HCT116 (cell line): ENCODE measurements at regions not wholly inside any gene's neighbourhood (a gene's known extent, or its start where the extent isn't known, plus 50 kb on each side); places are given as distances from the start of the nearest gene placed in this dataset.

ENCODE experiments used
- ATAC-seq: fragments of 200-7000 bp; cut with Tn5 transposase; 2 replicates; pipeline ENCODE4 v1.9.1; 2020; ENCODE audit warnings: mild to moderate bottlenecking, moderate library complexity
- BruUV-seq: library from RNA; stranded (reverse); fragments of 400-500 nt; replicated peaks from 2 replicates; lab custom pipeline; 2021; lab: Mats Ljungman, UMichigan
- CTCF ChIA-PET: fragments of 300-600 bp; sonication (Branson Sonifier 250); formaldehyde crosslinking; loops from one replicate; lab custom pipeline; 2021; ENCODE audit warnings: antibody characterized with exemption; lab: Charles Lee
- POLR2A ChIA-PET: fragments of 300-600, 350-600 bp; sonication (Branson Sonifier 250); formaldehyde crosslinking; loops from one replicate; lab custom pipeline; 2021; ENCODE audit warnings: antibody characterized with exemption; lab: Charles Lee
- RAD21 ChIA-PET, 2 experiments: fragments of 300-600 bp; sonication (Branson Sonifier 250); formaldehyde crosslinking; loops; one replicate each; lab custom pipeline; 2023; ENCODE audit warnings: low total read pairs in 2 of 2; ENCODE audit not compliant: uncharacterized antibody in 2 of 2, unreplicated experiment in 2 of 2, low non-redundant PET in 1 of 2; lab: Charles Lee
- DNase-seq: peaks from one replicate; pipeline ENCODE4 v3.0.0-alpha.2; 2010; ENCODE audit warnings: low read depth, low spot score
- H2AFZ ChIP-seq: fragments of 200-600 bp; shearing (Covaris generic), sonication (generic); 2 replicates; pipeline ENCODE4 v1.6.1; 2017; ENCODE audit warnings: low read depth, mixed run types, mixed read lengths, antibody characterized with exemption, low read length; ENCODE audit not compliant: poor library complexity, severe bottlenecking
- H3K27ac ChIP-seq: 2 replicates; pipeline ENCODE4 v1.5.1; 2012; ENCODE audit warnings: low read depth, low read length
- H3K27me3 ChIP-seq: fragments of 200-600 bp; sonication (generic); 2 replicates; pipeline ENCODE4 v1.6.1; 2016; ENCODE audit warnings: mixed run types, low read length, mixed read lengths; ENCODE audit not compliant: insufficient read depth
- H3K36me3 ChIP-seq, 2 experiments: fragments of 200-500 bp in 1 of 2; fragments of 200-600 bp in 1 of 2; sonication (Bioruptor generic) in 1 of 2; sonication (generic) in 1 of 2; 2 replicates each; pipeline versions ENCODE4 v1.5.1 to v1.6.1; 2014 to 2016; ENCODE audit warnings: low read length in 2 of 2, inconsistent platforms in 1 of 2, mixed read lengths in 1 of 2, mixed run types in 1 of 2; ENCODE audit not compliant: insufficient read depth in 2 of 2, control insufficient read depth in 1 of 2
- H3K4me1 ChIP-seq, 2 experiments: fragments of 200-600 bp in 1 of 2; sonication (generic) in 1 of 2; 2 replicates each; pipeline versions ENCODE4 v1.5.1 to v1.6.1; 2012 to 2017; ENCODE audit warnings: low read length in 2 of 2, inconsistent platforms in 1 of 2, mild to moderate bottlenecking in 1 of 2, mixed read lengths in 1 of 2, mixed run types in 1 of 2, moderate library complexity in 1 of 2; ENCODE audit not compliant: insufficient read depth in 2 of 2, control insufficient read depth in 1 of 2
- H3K4me2 ChIP-seq: fragments of 200-600 bp; sonication (generic); 2 replicates; pipeline ENCODE4 v1.6.1; 2017; ENCODE audit warnings: mixed run types, low read length, mixed read lengths
- H3K4me3 ChIP-seq, 2 experiments: fragments of 200-600 bp in 1 of 2; sonication (generic) in 1 of 2; replicated peaks in 1 of 2; 2 replicates each; pipeline ENCODE4 v1.5.1; 2011 to 2016; ENCODE audit warnings: low read length in 2 of 2, control low read depth in 1 of 2, low read depth in 1 of 2, mild to moderate bottlenecking in 1 of 2, mixed read lengths in 1 of 2, mixed run types in 1 of 2
- H3K79me2 ChIP-seq: fragments of 200-600 bp; sonication (generic); 2 replicates; pipeline ENCODE4 v1.6.1; 2017; ENCODE audit warnings: mild to moderate bottlenecking, mixed run types, low read length, moderate library complexity, mixed read lengths; ENCODE audit not compliant: insufficient read depth
- H3K9ac ChIP-seq: fragments of 200-600 bp; sonication (generic); 2 replicates; pipeline ENCODE4 v1.6.1; 2016; ENCODE audit warnings: low read length, mixed read lengths
- H3K9me2 ChIP-seq: fragments of 200-600 bp; sonication (generic), shearing (Covaris generic); 2 replicates; pipeline ENCODE4 v1.6.1; 2017; ENCODE audit warnings: mixed run types, mild to moderate bottlenecking, moderate library complexity; ENCODE audit not compliant: insufficient read depth
- H3K9me3 ChIP-seq, 2 experiments: fragments of 200-500 bp in 1 of 2; fragments of 200-600 bp in 1 of 2; sonication (Bioruptor generic) in 1 of 2; sonication (generic) in 1 of 2; 2 replicates each; pipeline ENCODE4 v1.6.1; 2014 to 2017; ENCODE audit warnings: low read length in 2 of 2, mixed read lengths in 2 of 2, inconsistent platforms in 1 of 2, low read depth in 1 of 2, mild to moderate bottlenecking in 1 of 2, mixed run types in 1 of 2, moderate library complexity in 1 of 2; ENCODE audit not compliant: control insufficient read depth in 1 of 2, insufficient read depth in 1 of 2
- H4K20me1 ChIP-seq: fragments of 200-600 bp; sonication (generic), shearing (Covaris generic); 2 replicates; pipeline ENCODE4 v1.6.1; 2017; ENCODE audit warnings: mixed run types, mild to moderate bottlenecking, moderate library complexity; ENCODE audit not compliant: insufficient read depth
- ATF3 ChIP-seq: IDR thresholded peaks from 2 replicates; pipeline ENCODE4 v1.6.1; 2012
- CBX3 ChIP-seq: IDR thresholded peaks from 2 replicates; pipeline ENCODE4 v1.6.1; 2012; ENCODE audit warnings: low read depth
- CEBPB ChIP-seq: IDR thresholded peaks from 2 replicates; pipeline ENCODE4 v1.6.1; 2012; ENCODE audit warnings: low read depth
- ELF1 ChIP-seq: IDR thresholded peaks from 2 replicates; pipeline ENCODE4 v1.6.1; 2012; ENCODE audit warnings: low read depth, borderline replicate concordance
- EZH2phosphoT487 ChIP-seq: fragments of 200-600 bp; IDR thresholded peaks from 2 replicates; pipeline ENCODE4 v1.6.1; 2018; ENCODE audit warnings: antibody characterized with exemption, borderline replicate concordance
- JUND ChIP-seq: IDR thresholded peaks from 2 replicates; pipeline ENCODE4 v1.6.1; 2012
- POLR2AphosphoS5 ChIP-seq: IDR thresholded peaks from 2 replicates; pipeline ENCODE4 v1.6.1; 2011; ENCODE audit warnings: mild to moderate bottlenecking, low read depth, low read length, moderate library complexity
- RAD21 ChIP-seq: IDR thresholded peaks from 2 replicates; pipeline ENCODE4 v1.6.1; 2012; ENCODE audit warnings: low read depth, mild to moderate bottlenecking
- SP1 ChIP-seq: IDR thresholded peaks from 2 replicates; pipeline ENCODE4 v1.6.1; 2012; ENCODE audit warnings: low read depth
- SRF ChIP-seq: IDR thresholded peaks from 2 replicates; pipeline ENCODE4 v1.6.1; 2012; ENCODE audit warnings: low read depth
- TCF7L2 ChIP-seq: IDR thresholded peaks from 2 replicates; pipeline ENCODE4 v1.7.0; 2011; ENCODE audit warnings: borderline replicate concordance, inconsistent platforms; ENCODE audit not compliant: insufficient read depth, insufficient read length; ENCODE audit errors: extremely low read depth
- ZFX ChIP-seq: fragments of 450-650 bp; IDR thresholded peaks from 2 replicates; pipeline ENCODE4 v1.6.1; 2017
- ZNF274 ChIP-seq: fragments of 200-500 bp; sonication (Bioruptor generic); IDR thresholded peaks from 2 replicates; pipeline ENCODE4 v1.6.1; 2014; ENCODE audit warnings: mild to moderate bottlenecking, low read depth, low read length, inconsistent platforms
- intact Hi-C: fragments of 100-400 bp; cut with micrococcal nuclease; formaldehyde crosslinking; loops from 2 replicates; pipeline ENCODE4 v1.10.0; 2022
- TF ChIP-seq, protein P1 (sequence below), 3 experiments: fragments of 200-600 bp in 1 of 3; sonication (generic) in 1 of 3; IDR thresholded peaks in 2 of 3; conservative IDR thresholded peaks in 1 of 3; 2 replicates each; pipeline ENCODE4 v1.5.1; 2012 to 2017; ENCODE audit warnings: low read depth in 2 of 3, low read length in 2 of 3, antibody characterized with exemption in 1 of 3, borderline replicate concordance in 1 of 3, control low read depth in 1 of 3, mild to moderate bottlenecking in 1 of 3, mixed read lengths in 1 of 3, mixed run types in 1 of 3, moderate library complexity in 1 of 3; ENCODE audit not compliant: insufficient read depth in 1 of 3
- TF ChIP-seq, protein P2 (sequence below): IDR thresholded peaks from 2 replicates; pipeline ENCODE4 v1.6.1; 2011; ENCODE audit warnings: mild to moderate bottlenecking, low read length, moderate library complexity; ENCODE audit not compliant: insufficient replicate concordance; ENCODE audit errors: extremely low read depth

- no peak for TF ChIP-seq ATF3
- no peak for TF ChIP-seq ZNF274
- TF ChIP-seq EZH2phosphoT487 = no peak
- no peak for TF ChIP-seq TCF7L2
- TF ChIP-seq, protein P1, sequence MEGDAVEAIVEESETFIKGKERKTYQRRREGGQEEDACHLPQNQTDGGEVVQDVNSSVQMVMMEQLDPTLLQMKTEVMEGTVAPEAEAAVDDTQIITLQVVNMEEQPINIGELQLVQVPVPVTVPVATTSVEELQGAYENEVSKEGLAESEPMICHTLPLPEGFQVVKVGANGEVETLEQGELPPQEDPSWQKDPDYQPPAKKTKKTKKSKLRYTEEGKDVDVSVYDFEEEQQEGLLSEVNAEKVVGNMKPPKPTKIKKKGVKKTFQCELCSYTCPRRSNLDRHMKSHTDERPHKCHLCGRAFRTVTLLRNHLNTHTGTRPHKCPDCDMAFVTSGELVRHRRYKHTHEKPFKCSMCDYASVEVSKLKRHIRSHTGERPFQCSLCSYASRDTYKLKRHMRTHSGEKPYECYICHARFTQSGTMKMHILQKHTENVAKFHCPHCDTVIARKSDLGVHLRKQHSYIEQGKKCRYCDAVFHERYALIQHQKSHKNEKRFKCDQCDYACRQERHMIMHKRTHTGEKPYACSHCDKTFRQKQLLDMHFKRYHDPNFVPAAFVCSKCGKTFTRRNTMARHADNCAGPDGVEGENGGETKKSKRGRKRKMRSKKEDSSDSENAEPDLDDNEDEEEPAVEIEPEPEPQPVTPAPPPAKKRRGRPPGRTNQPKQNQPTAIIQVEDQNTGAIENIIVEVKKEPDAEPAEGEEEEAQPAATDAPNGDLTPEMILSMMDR (IDR thresholded peaks at IDR 0.05 in 2 of 3, conservative IDR thresholded peaks at IDR 0.05 in 1 of 3; ENCODE audit: borderline replicate concordance in 1 of 3, insufficient read depth in 1 of 3, low read depth in 2 of 3, low read length in 2 of 3) = no peak
- TF ChIP-seq SP1 = no peak
- no peak for TF ChIP-seq RAD21
- TF ChIP-seq, protein P2, sequence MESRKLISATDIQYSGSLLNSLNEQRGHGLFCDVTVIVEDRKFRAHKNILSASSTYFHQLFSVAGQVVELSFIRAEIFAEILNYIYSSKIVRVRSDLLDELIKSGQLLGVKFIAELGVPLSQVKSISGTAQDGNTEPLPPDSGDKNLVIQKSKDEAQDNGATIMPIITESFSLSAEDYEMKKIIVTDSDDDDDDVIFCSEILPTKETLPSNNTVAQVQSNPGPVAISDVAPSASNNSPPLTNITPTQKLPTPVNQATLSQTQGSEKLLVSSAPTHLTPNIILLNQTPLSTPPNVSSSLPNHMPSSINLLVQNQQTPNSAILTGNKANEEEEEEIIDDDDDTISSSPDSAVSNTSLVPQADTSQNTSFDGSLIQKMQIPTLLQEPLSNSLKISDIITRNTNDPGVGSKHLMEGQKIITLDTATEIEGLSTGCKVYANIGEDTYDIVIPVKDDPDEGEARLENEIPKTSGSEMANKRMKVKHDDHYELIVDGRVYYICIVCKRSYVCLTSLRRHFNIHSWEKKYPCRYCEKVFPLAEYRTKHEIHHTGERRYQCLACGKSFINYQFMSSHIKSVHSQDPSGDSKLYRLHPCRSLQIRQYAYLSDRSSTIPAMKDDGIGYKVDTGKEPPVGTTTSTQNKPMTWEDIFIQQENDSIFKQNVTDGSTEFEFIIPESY = no peak
- no peak for TF ChIP-seq SRF
- TF ChIP-seq ZFX = no peak
- no peak for TF ChIP-seq ELF1
- no peak for TF ChIP-seq CEBPB
- no peak for TF ChIP-seq JUND
- TF ChIP-seq POLR2AphosphoS5 = no peak
- TF ChIP-seq CBX3 = no peak
- TF ChIP-seq, all 23 proteins: peak for 0
- H3K27ac ChIP-seq = no peak overlapping the region
- CTCF ChIA-PET = no interaction called here
- H3K27me3 ChIP-seq = no peaks in the 10 kb centered on the region
- POLR2A ChIA-PET = no interaction called here
- RAD21 ChIA-PET = no interaction called here
- DNase-seq = no peak
- no peak overlapping the region for H3K9ac ChIP-seq
- no peaks in the 10 kb centered on the region for H3K9me3 ChIP-seq
- no peak overlapping the region for H3K4me2 ChIP-seq
- H3K4me3 ChIP-seq = no peak overlapping the region
- BruUV-seq = no TSS peak
- no peaks in the 10 kb centered on the region for H3K79me2 ChIP-seq
- no peaks in the 10 kb centered on the region for H3K4me1 ChIP-seq
- H3K36me3 ChIP-seq = no peaks in the 10 kb centered on the region
- no peak for ATAC-seq
- intact Hi-C loops = no loop called here
- H4K20me1 ChIP-seq = no peaks in the 10 kb centered on the region
- no peak overlapping the region for H2AFZ ChIP-seq
- H3K9me2 ChIP-seq = no peaks in the 10 kb centered on the region
Observed at GRCh38 chrX:11836284-11836683, 78.2 kb downstream of the MSL3 start.
